Smooth muscle cell (in vitro differentiated cells): ENCODE measurements at regions not wholly inside any gene's neighbourhood (a gene's known extent, or its start where the extent isn't known, plus 50 kb on each side); places are given as distances from the start of the nearest gene placed in this dataset.

Experiments used
- DNase-seq: peaks from one replicate; lab custom pipeline; 2025; ENCODE audit not compliant: unreplicated experiment; lab: John Stamatoyannopoulos, UW
- H2AFZ ChIP-seq: fragments of 200-600 bp; sonication (generic); 2 replicates; pipeline ENCODE4 v1.6.0; 2016; ENCODE audit warnings: antibody characterized with exemption, low read depth, mild to moderate bottlenecking
- H3F3A ChIP-seq: fragments of 200-600 bp; sonication (generic); 2 replicates; pipeline ENCODE4 v1.6.0; 2017; ENCODE audit warnings: antibody characterized with exemption, low read depth
- H3K27ac ChIP-seq: fragments of 200-600 bp; sonication (generic); 2 replicates; pipeline ENCODE4 v1.5.1; 2016; ENCODE audit warnings: low read depth, mild to moderate bottlenecking
- H3K27me3 ChIP-seq: fragments of 200-600 bp; sonication (generic); 2 replicates; pipeline ENCODE4 v1.6.1; 2016; ENCODE audit warnings: low read depth, mild to moderate bottlenecking
- H3K36me3 ChIP-seq: fragments of 200-600 bp; sonication (generic); 2 replicates; pipeline ENCODE4 v1.5.1; 2016; ENCODE audit warnings: low read depth
- H3K4me1 ChIP-seq: fragments of 200-600 bp; sonication (generic); 2 replicates; pipeline ENCODE4 v1.5.1; 2016; ENCODE audit warnings: low read depth
- H3K4me2 ChIP-seq: fragments of 200-600 bp; sonication (generic); 2 replicates; pipeline ENCODE4 v1.6.0; 2016; ENCODE audit warnings: mild to moderate bottlenecking
- H3K4me3 ChIP-seq: fragments of 200-600 bp; sonication (generic); 2 replicates; pipeline ENCODE4 v1.5.1; 2016; ENCODE audit warnings: mild to moderate bottlenecking
- H3K79me2 ChIP-seq: fragments of 200-600 bp; sonication (generic); 2 replicates; pipeline ENCODE4 v1.6.0; 2016; ENCODE audit warnings: low read depth, mild to moderate bottlenecking
- H3K9ac ChIP-seq: fragments of 200-600 bp; sonication (generic); 2 replicates; pipeline ENCODE4 v1.6.0; 2016; ENCODE audit warnings: low read depth
- H3K9me3 ChIP-seq: fragments of 200-600 bp; sonication (generic); replicated peaks from 2 replicates; pipeline ENCODE4 v1.5.1; 2016; ENCODE audit warnings: low read depth
- H4K20me1 ChIP-seq: fragments of 200-600 bp; sonication (generic); 2 replicates; pipeline ENCODE4 v1.6.0; 2016; ENCODE audit warnings: low read depth
- WGBS: methylation state at CpG from one replicate; pipeline ENCODE4 v1.1.7; 2016; ENCODE audit warnings: low lambda C conversion rate; 5-methylcytosine and 5-hydroxymethylcytosine counted together
- TF ChIP-seq, protein P1 (sequence below): fragments of 200-600 bp; sonication (generic); IDR thresholded peaks from 2 replicates; pipeline ENCODE4 v1.5.1; 2017; ENCODE audit warnings: borderline replicate concordance, mild to moderate bottlenecking, antibody characterized with exemption; ENCODE audit not compliant: insufficient read depth, poor library complexity, severe bottlenecking

DNA sequence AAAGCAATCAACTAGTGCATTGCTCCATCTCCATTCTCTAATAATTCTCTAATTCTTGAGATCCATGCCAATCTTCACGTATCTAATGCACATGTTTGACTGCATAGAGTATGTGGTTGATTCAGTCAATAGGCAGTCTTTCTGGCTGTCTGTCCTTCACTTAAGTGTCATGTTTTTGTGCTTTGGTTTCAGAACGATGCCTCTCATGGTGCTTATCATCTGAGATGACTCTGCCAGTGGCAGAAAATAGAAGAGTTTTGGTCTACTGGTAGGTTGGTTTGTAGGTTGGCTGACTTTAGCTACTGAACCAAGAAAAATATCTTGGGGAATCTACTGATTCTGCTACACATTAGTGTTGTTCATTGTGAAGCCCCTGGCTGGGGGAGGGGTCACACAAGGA is 364.2 kb downstream of the SFMBT2 start:
- Histone ChIP-seq H2AFZ (no peak overlapping the region), H3K4me1 (no peaks in the 10 kb centered on the region), H3K79me2 (no peaks in the 10 kb centered on the region), H3F3A (no peaks in the 10 kb centered on the region), H3K4me2 (no peak overlapping the region), H3K27ac (no peak overlapping the region), H4K20me1 (no peaks in the 10 kb centered on the region), H3K9me3 (no peaks in the 10 kb centered on the region), H3K4me3 (no peak overlapping the region), H3K27me3 (no peaks in the 10 kb centered on the region), H3K36me3 (no peaks in the 10 kb centered on the region), H3K9ac (no peak overlapping the region)
- TF ChIP-seq, protein P1, sequence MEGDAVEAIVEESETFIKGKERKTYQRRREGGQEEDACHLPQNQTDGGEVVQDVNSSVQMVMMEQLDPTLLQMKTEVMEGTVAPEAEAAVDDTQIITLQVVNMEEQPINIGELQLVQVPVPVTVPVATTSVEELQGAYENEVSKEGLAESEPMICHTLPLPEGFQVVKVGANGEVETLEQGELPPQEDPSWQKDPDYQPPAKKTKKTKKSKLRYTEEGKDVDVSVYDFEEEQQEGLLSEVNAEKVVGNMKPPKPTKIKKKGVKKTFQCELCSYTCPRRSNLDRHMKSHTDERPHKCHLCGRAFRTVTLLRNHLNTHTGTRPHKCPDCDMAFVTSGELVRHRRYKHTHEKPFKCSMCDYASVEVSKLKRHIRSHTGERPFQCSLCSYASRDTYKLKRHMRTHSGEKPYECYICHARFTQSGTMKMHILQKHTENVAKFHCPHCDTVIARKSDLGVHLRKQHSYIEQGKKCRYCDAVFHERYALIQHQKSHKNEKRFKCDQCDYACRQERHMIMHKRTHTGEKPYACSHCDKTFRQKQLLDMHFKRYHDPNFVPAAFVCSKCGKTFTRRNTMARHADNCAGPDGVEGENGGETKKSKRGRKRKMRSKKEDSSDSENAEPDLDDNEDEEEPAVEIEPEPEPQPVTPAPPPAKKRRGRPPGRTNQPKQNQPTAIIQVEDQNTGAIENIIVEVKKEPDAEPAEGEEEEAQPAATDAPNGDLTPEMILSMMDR, result no peak
- DNase-seq, result no peak
- WGBS, result 83% methylated on average over 2 of the region's 2 CpGs

DNA sequence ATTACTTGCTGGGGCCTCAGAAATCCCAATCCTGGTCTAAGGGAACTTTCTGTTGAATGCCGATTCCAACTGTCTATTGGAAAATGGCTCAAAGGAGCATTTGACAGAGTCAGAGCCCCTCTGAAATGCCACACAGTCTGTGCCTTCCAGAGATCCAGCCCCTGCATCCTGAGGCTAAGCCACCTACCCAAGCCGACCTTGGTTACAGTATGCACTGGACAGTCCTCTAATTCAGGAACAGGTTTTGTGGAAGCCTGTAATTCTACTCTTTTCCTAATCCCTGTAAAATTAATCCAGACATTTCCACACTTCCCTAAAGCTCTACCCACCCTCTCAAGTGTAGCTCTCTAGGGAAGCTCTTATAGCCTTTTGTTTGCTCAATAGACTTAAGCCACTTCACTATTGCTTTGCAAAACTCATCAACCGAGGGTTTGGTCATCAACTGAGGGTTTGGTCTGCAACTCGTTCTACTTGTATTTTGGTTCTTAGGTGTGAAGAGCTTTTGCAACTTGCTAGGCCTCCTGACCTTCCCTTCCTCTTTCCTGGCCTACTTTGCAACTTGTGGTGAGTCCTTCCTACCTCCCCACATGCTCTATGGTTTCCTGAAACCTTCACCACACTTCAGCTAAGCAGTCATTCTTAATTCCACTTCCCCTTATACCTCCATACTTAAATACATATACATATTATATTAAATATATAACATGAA is 364.8 kb downstream of the SFMBT2 start:
- Histone ChIP-seq H3K27ac (no peak overlapping the region), H3K27me3 (no peaks in the 10 kb centered on the region), H3K4me3 (no peak overlapping the region), H3K36me3 (no peaks in the 10 kb centered on the region), H4K20me1 (no peaks in the 10 kb centered on the region), H3K9ac (no peak overlapping the region), H3F3A (no peaks in the 10 kb centered on the region), H3K79me2 (no peaks in the 10 kb centered on the region), H3K4me2 (no peak overlapping the region), H3K4me1 (no peaks in the 10 kb centered on the region), H2AFZ (no peak overlapping the region), H3K9me3 (no peaks in the 10 kb centered on the region)
- 78% methylated on average over 4 of the region's 4 CpGs for WGBS
- DNase-seq, result no peak
- TF ChIP-seq, protein P1, result no peak

DNA sequence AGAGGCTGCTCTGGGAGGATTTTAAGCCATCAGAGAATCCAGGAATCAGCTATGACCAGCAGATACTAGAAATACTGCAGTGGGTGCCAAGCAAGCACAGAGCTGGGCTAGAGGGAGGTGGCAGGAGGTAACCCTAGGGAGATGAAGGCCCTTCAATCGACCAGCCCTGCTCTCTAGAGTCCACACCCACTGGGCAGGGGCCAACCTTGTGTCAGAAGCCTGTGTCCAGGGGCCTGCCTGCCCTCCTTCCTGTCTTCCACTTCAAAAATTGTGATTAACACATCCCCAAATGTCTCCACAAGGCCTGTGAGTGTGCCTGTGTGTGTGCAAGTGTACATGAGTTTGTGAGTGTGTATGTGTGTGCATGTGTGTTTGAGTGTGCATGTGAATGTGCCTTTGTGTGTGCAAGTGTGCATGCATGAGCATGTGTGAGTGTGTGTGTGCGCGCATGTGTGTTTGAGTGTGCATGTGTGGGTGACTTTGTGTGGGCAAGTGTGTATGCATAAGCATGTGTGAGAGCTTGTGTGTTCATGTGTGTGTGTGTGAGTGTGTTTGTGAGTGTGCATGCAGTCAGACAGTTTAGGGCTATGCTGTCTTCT is 367.7 kb downstream of the SFMBT2 start:
- H2AFZ ChIP-seq, result no peak overlapping the region
- no peak overlapping the region for H3K9ac ChIP-seq
- no peaks in the 10 kb centered on the region for H3K79me2 ChIP-seq
- no peak overlapping the region for H3K4me3 ChIP-seq
- H3K36me3 ChIP-seq, result no peaks in the 10 kb centered on the region
- whole genome bisulfite sequencing, result 85% methylated on average over 3 of the region's 3 CpGs
- no peak for DNase-seq
- no peaks in the 10 kb centered on the region for H3K4me1 ChIP-seq
- no peaks in the 10 kb centered on the region for H4K20me1 ChIP-seq
- H3K9me3 ChIP-seq, result no peaks in the 10 kb centered on the region
- no peak overlapping the region for H3K27ac ChIP-seq
- H3F3A ChIP-seq, result no peaks in the 10 kb centered on the region
- TF ChIP-seq, protein P1, result no peak
- H3K4me2 ChIP-seq, result no peak overlapping the region
- peaks cover 11% of the 10 kb centered on the region for H3K27me3 ChIP-seq
